ENCODE measurements at regions not wholly inside any gene's neighbourhood (a gene's known extent, or its start where the extent isn't known, plus 50 kb on each side); places are given as distances from the start of the nearest gene placed in this dataset.

- ATAC-seq (no peak), DNase-seq (no peak)
- Mint-ChIP-seq H3K27me3 (no peaks in the 10 kb centered on the region), H3K9me3 (peaks cover 4% of the 10 kb centered on the region), H3K4me1 (ENCODE audit: low read depth) (no peaks in the 10 kb centered on the region), H3K4me3 (no peak overlapping the region), H3K36me3 (ENCODE audit: low read depth) (no peaks in the 10 kb centered on the region), H3K27ac (no peak overlapping the region)
- POLR2A ChIA-PET = no interaction called here
- no peak for TF ChIP-seq CTCF (IDR thresholded peaks at IDR 0.05)
- intact Hi-C loops (cut with micrococcal nuclease) = no loop called here
- CTCF ChIA-PET = no interaction called here
These were observed 476.0 kb upstream of the CD180 start for GRCh38 chr5:67672636-67673035.

GRCh38 chr5:67669916-67670315 lies 473.3 kb upstream of the CD180 start:
- intact Hi-C loops (cut with micrococcal nuclease) = no loop called here
- H3K4me1 Mint-ChIP-seq (ENCODE audit: low read depth) = no peaks in the 10 kb centered on the region
- no peaks in the 10 kb centered on the region for H3K27me3 Mint-ChIP-seq
- CTCF ChIA-PET = no interaction called here
- POLR2A ChIA-PET = no interaction called here
- no peak for TF ChIP-seq CTCF (IDR thresholded peaks at IDR 0.05)
- no peak overlapping the region for H3K4me3 Mint-ChIP-seq
- H3K27ac Mint-ChIP-seq = no peak overlapping the region
- peaks cover 14% of the 10 kb centered on the region for H3K9me3 Mint-ChIP-seq
- peaks cover 2% of the 10 kb centered on the region for H3K36me3 Mint-ChIP-seq (ENCODE audit: low read depth)
- ATAC-seq = no peak
- no peak for DNase-seq

- no peak for TF ChIP-seq CTCF (IDR thresholded peaks at IDR 0.05)
- no peaks in the 10 kb centered on the region for H3K36me3 Mint-ChIP-seq (ENCODE audit: low read depth)
- ATAC-seq (no peak), DNase-seq (no peak)
- no peaks in the 10 kb centered on the region for H3K4me1 Mint-ChIP-seq (ENCODE audit: low read depth)
- ChIA-PET POLR2A (no interaction called here), CTCF (no interaction called here)
- H3K4me3 Mint-ChIP-seq = no peak overlapping the region
- H3K27me3 Mint-ChIP-seq = no peaks in the 10 kb centered on the region
- no peak overlapping the region for H3K27ac Mint-ChIP-seq
- no peaks in the 10 kb centered on the region for H3K9me3 Mint-ChIP-seq
- intact Hi-C loops (cut with micrococcal nuclease) = no loop called here
These were observed 463.6 kb upstream of the CD180 start for GRCh38 chr5:67660149-67660548.

GRCh38 chr5:67659288-67659687 lies 462.7 kb upstream of the CD180 start:
- POLR2A ChIA-PET = no interaction called here
- H3K4me3 Mint-ChIP-seq = no peak overlapping the region
- no peak for DNase-seq
- H3K27me3 Mint-ChIP-seq = no peaks in the 10 kb centered on the region
- no peak for TF ChIP-seq CTCF (IDR thresholded peaks at IDR 0.05)
- no peak overlapping the region for H3K27ac Mint-ChIP-seq
- no peaks in the 10 kb centered on the region for H3K9me3 Mint-ChIP-seq
- CTCF ChIA-PET = no interaction called here
- H3K36me3 Mint-ChIP-seq (ENCODE audit: low read depth) = no peaks in the 10 kb centered on the region
- H3K4me1 Mint-ChIP-seq (ENCODE audit: low read depth) = no peaks in the 10 kb centered on the region
- no peak for ATAC-seq
- intact Hi-C loops (cut with micrococcal nuclease) = no loop called here

- CTCF ChIA-PET = no interaction called here
- POLR2A ChIA-PET = no interaction called here
- no peak overlapping the region for H3K4me3 Mint-ChIP-seq
- no peak for TF ChIP-seq CTCF (IDR thresholded peaks at IDR 0.05)
- intact Hi-C loops (cut with micrococcal nuclease) = no loop called here
- no peaks in the 10 kb centered on the region for H3K9me3 Mint-ChIP-seq
- no peaks in the 10 kb centered on the region for H3K27me3 Mint-ChIP-seq
- H3K27ac Mint-ChIP-seq = no peak overlapping the region
- no peaks in the 10 kb centered on the region for H3K36me3 Mint-ChIP-seq (ENCODE audit: low read depth)
- ATAC-seq (no peak), DNase-seq (no peak)
- no peaks in the 10 kb centered on the region for H3K4me1 Mint-ChIP-seq (ENCODE audit: low read depth)
These were observed 460.5 kb upstream of the CD180 start for GRCh38 chr5:67657055-67657454.
